B cell (primary cell): ENCODE measurements at regions not wholly inside any gene's neighbourhood (a gene's known extent, or its start where the extent isn't known, plus 50 kb on each side); places are given as distances from the start of the nearest gene placed in this dataset.

Experiments
- ATAC-seq: fragments of 200-7000 bp; cut with Tn5 transposase; one replicate; pipeline ENCODE4 v1.10.0; 2021; ENCODE audit warnings: low read depth, mild to moderate bottlenecking, moderate number of reproducible peaks, moderate library complexity
- CTCF ChIA-PET: fragments of 350-600 bp; sonication (Branson Sonifier 250); formaldehyde crosslinking; loops from one replicate; lab custom pipeline; 2021; ENCODE audit warnings: antibody characterized with exemption, inconsistent platforms; lab: Charles Lee
- POLR2A ChIA-PET: fragments of 350-600 bp; sonication (Branson Sonifier 250); formaldehyde crosslinking; loops from one replicate; lab custom pipeline; 2021; ENCODE audit warnings: antibody characterized with exemption; lab: Charles Lee
- DNase-seq: peaks from one replicate; pipeline ENCODE4 v3.0.0; 2013
- H2AFZ ChIP-seq: 2 replicates; pipeline ENCODE4 v1.6.1; 2012; ENCODE audit warnings: mild to moderate bottlenecking, low read depth, low read length; ENCODE audit not compliant: insufficient read depth, poor library complexity, severe bottlenecking
- H3K27ac ChIP-seq, 2 donors: 1 replicate in 1 of 2; 2 replicates in 1 of 2; pipeline ENCODE4 v1.5.1; 2012 to 2013; ENCODE audit warnings: low read length in 2 of 2, mild to moderate bottlenecking in 2 of 2, moderate library complexity in 1 of 2
- H3K27me3 ChIP-seq, 4 experiments: fragments of 200-600 bp in 1 of 4; sonication (generic) in 1 of 4; replicated peaks in 1 of 4; 1 replicate in 2 of 4; 2 replicates in 2 of 4; pipeline versions ENCODE4 v1.6.1 to v1.7.0; 2013 to 2016; ENCODE audit warnings: low read length in 3 of 4, mild to moderate bottlenecking in 2 of 4, mixed read lengths in 1 of 4, moderate library complexity in 1 of 4; ENCODE audit not compliant: insufficient read depth in 4 of 4, control insufficient read depth in 3 of 4; ENCODE audit errors: control extremely low read depth in 1 of 4
- H3K36me3 ChIP-seq, 2 experiments: replicated peaks in 1 of 2; 1 replicate in 1 of 2; 2 replicates in 1 of 2; pipeline versions ENCODE4 v1.6.1 to v1.7.1; 2013; ENCODE audit warnings: low read length in 1 of 2; ENCODE audit not compliant: insufficient read depth in 2 of 2, control insufficient read depth in 1 of 2; ENCODE audit errors: control extremely low read depth in 1 of 2, extremely low read depth in 1 of 2
- H3K4me1 ChIP-seq, 2 donors: fragments of 200-600 bp in 1 of 2; sonication (generic) in 1 of 2; 1 replicate in 1 of 2; 2 replicates in 1 of 2; pipeline versions ENCODE4 v1.5.1 to v1.6.1; 2013 to 2017; ENCODE audit warnings: low read length in 2 of 2; ENCODE audit not compliant: control insufficient read depth in 2 of 2, insufficient read depth in 2 of 2
- H3K4me2 ChIP-seq: replicated peaks from 2 replicates; pipeline ENCODE3; 2012; ENCODE audit warnings: mild to moderate bottlenecking, low read depth, low read length; ENCODE audit not compliant: poor library complexity, severe bottlenecking
- H3K4me3 ChIP-seq, 5 experiments: fragments of 200-600 bp in 1 of 5; sonication (generic) in 1 of 5; 1 replicate in 3 of 5; 2 replicates in 2 of 5; pipeline versions ENCODE4 v1.5.1 to v1.7.0; 2011 to 2016; ENCODE audit warnings: low read length in 4 of 5, mild to moderate bottlenecking in 4 of 5, low read depth in 2 of 5, control low read depth in 1 of 5, moderate library complexity in 1 of 5; ENCODE audit not compliant: insufficient read depth in 1 of 5; ENCODE audit errors: control extremely low read depth in 1 of 5, extremely low read depth in 1 of 5
- H3K79me2 ChIP-seq: fragments of 200-600 bp; sonication (generic); one replicate; pipeline ENCODE4 v1.6.0; 2016; ENCODE audit warnings: low read length; ENCODE audit not compliant: control insufficient read depth, insufficient read depth
- H3K9ac ChIP-seq: fragments of 200-600 bp; sonication (generic); 2 replicates; pipeline ENCODE4 v1.6.1; 2017; ENCODE audit warnings: mild to moderate bottlenecking, low read length, moderate library complexity
- H3K9me3 ChIP-seq, 3 donors: one replicate each; pipeline versions ENCODE4 v1.6.1 to v1.7.1; 2013; ENCODE audit warnings: low read length in 2 of 3; ENCODE audit not compliant: control insufficient read depth in 2 of 3, insufficient read depth in 1 of 3; ENCODE audit errors: control extremely low read depth in 1 of 3
- H4K20me1 ChIP-seq: 2 replicates; pipeline ENCODE4 v1.6.0; 2012; ENCODE audit warnings: mild to moderate bottlenecking, low read length; ENCODE audit not compliant: insufficient read depth, control insufficient read depth, poor library complexity, severe bottlenecking
- H3K27ac Mint-ChIP-seq: one replicate; pipeline ENCODE4 v1.8.0; 2021; ENCODE audit warnings: mixed read lengths
- H3K27me3 Mint-ChIP-seq: one replicate; pipeline ENCODE4 v1.8.0; 2021; ENCODE audit warnings: mixed read lengths
- H3K4me1 Mint-ChIP-seq: one replicate; pipeline ENCODE4 v1.8.0; 2021; ENCODE audit warnings: mixed read lengths
- H3K4me3 Mint-ChIP-seq: one replicate; pipeline ENCODE4 v1.8.0; 2021; ENCODE audit warnings: mixed read lengths
- H3K9me3 Mint-ChIP-seq: one replicate; pipeline ENCODE4 v1.8.0; 2022; ENCODE audit warnings: mixed read lengths; ENCODE audit not compliant: insufficient read depth
- CTCF ChIP-seq: fragments of 200-600 bp; IDR thresholded peaks from one replicate; pipeline ENCODE4 v1.8.0; 2022; ENCODE audit warnings: antibody characterized with exemption, mild to moderate bottlenecking
- EZH2 ChIP-seq: IDR thresholded peaks from 2 replicates; pipeline ENCODE4 v1.6.1; 2012; ENCODE audit warnings: borderline replicate concordance, low read depth, mild to moderate bottlenecking, moderate library complexity, low read length; ENCODE audit not compliant: insufficient read depth, poor library complexity, severe bottlenecking
- WGBS: methylation state at CpG from one replicate; pipeline ENCODE4 v1.1.5; 2013; ENCODE audit warnings: missing lambda C conversion rate; ENCODE audit not compliant: insufficient coverage; 5-methylcytosine and 5-hydroxymethylcytosine counted together
- intact Hi-C: fragments of 100-400 bp; cut with micrococcal nuclease; formaldehyde crosslinking; loops from one replicate; pipeline ENCODE4 v1.10.0; 2022

GRCh38 chr6:114735025-114735735 lies 392.4 kb upstream of the HS3ST5 start:
- POLR2A ChIA-PET, result no interaction called here
- Histone ChIP-seq H3K9ac (no peak overlapping the region), H3K4me3 (no peak overlapping the region), H4K20me1 (no peaks in the 10 kb centered on the region), H3K27me3 (no peaks in the 10 kb centered on the region), H3K27ac (no peak overlapping the region), H2AFZ (no peak overlapping the region), H3K4me2 (no peak overlapping the region), H3K36me3 (no peaks in the 10 kb centered on the region), H3K4me1 (no peaks in the 10 kb centered on the region), H3K79me2 (no peaks in the 10 kb centered on the region), H3K9me3 (no peaks in the 10 kb centered on the region)
- no peaks in the 10 kb centered on the region for H3K4me1 Mint-ChIP-seq
- intact Hi-C loops, result no loop called here
- no peaks in the 10 kb centered on the region for H3K27me3 Mint-ChIP-seq
- no peak for ATAC-seq
- TF ChIP-seq CTCF (no peak), EZH2 (no peak)
- H3K9me3 Mint-ChIP-seq, result peaks cover 3% of the 10 kb centered on the region
- no peak overlapping the region for H3K27ac Mint-ChIP-seq
- H3K4me3 Mint-ChIP-seq, result no peak overlapping the region
- no peak for DNase-seq
- no CpG with 5 or more reads among the region's 5 CpGs for WGBS
- CTCF ChIA-PET, result no interaction called here

DNA sequence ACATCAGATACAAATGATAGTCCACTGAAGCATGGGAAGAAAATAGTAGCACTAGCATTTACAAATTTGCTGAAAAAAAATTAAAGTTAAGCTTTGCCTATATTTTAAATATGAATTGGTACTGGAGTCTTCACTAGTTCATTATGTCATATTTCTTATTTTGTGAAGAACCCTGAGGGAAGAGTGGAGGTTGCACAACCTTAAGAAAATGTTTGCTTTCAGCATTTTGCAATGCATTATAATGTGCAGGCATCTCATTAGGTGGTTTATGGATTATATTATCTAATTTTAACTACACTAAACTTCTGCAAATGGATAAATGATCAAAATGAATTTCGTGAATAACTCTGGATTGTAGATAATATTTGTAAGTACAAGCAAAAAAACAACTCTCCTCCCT lies 390.8 kb upstream of the HS3ST5 start:
- H3K27me3 Mint-ChIP-seq, result no peaks in the 10 kb centered on the region
- H3K4me3 ChIP-seq, result no peak overlapping the region
- no peaks in the 10 kb centered on the region for H3K9me3 ChIP-seq
- intact Hi-C loops, result no loop called here
- no peak overlapping the region for H3K4me2 ChIP-seq
- H3K4me3 Mint-ChIP-seq, result no peak overlapping the region
- TF ChIP-seq CTCF (no peak), EZH2 (no peak)
- no peaks in the 10 kb centered on the region for H4K20me1 ChIP-seq
- H3K27me3 ChIP-seq, result no peaks in the 10 kb centered on the region
- H3K9me3 Mint-ChIP-seq, result peaks cover 3% of the 10 kb centered on the region
- H3K36me3 ChIP-seq, result no peaks in the 10 kb centered on the region
- H3K4me1 ChIP-seq, result no peaks in the 10 kb centered on the region
- WGBS, result no CpG with 5 or more reads among the region's 1 CpG
- H3K27ac Mint-ChIP-seq, result no peak overlapping the region
- H3K9ac ChIP-seq, result no peak overlapping the region
- ATAC-seq, result no peak
- no peak overlapping the region for H2AFZ ChIP-seq
- no peak for DNase-seq
- H3K4me1 Mint-ChIP-seq, result no peaks in the 10 kb centered on the region
- ChIA-PET CTCF (no interaction called here), POLR2A (no interaction called here)
- no peak overlapping the region for H3K27ac ChIP-seq
- H3K79me2 ChIP-seq, result no peaks in the 10 kb centered on the region
